ENCODE measurements at regions not wholly inside any gene's neighbourhood (a gene's known extent, or its start where the extent isn't known, plus 50 kb on each side); places are given as distances from the start of the nearest gene placed in this dataset.

- TF ChIP-seq CTCF (conservative IDR thresholded peaks at IDR 0.05 in 1 of 2, IDR thresholded peaks at IDR 0.05 in 1 of 2; ENCODE audit: extremely low read depth in 1 of 2, insufficient read depth in 1 of 2, low read depth in 1 of 2, low read length in 2 of 2) (no peak), EZH2 (IDR thresholded peaks at IDR 0.05; ENCODE audit: borderline replicate concordance, low read length) (no peak)
Observed at GRCh38 chr2:104447831-104448434, 406.0 kb upstream of the POU3F3 start.

Measured in mammary epithelial cell (primary cell).